Right renal pelvis (tissue), 4 donors: ENCODE measurements at regions not wholly inside any gene's neighbourhood (a gene's known extent, or its start where the extent isn't known, plus 50 kb on each side); places are given as distances from the start of the nearest gene placed in this dataset.
"Not testable (repeated sequence)": the region's sequence is repeated elsewhere in the genome, so short reads cannot be mapped to it uniquely, and the experiment has no call there.

Experiments used
- DNase-seq, 4 donors: peaks; one replicate each; pipeline ENCODE4 v3.0.0-alpha.2; 2013; ENCODE audit warnings: low read depth in 4 of 4, low spot score in 3 of 4, missing footprints in 1 of 4

DNA sequence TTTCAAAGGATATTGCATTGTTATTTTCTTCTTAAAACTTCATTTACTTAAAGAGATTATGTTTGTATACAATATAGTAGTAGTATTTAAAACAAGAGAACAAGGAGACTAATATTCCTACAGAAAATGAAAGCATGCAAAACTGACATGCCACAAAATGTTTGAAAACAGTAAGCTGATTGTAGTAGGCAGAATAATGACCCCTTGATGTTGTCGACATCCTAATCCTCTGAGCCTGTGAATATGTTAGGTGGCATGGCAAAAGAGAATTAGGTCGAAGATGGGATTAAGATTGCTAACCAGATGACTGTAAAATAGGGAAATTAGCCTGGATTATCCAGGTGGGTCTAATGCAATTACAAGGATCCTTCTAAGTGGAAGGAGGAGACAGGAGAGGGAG is 522.2 kb upstream of the NR3C2 start:
- DNase-seq = no peak

DNA sequence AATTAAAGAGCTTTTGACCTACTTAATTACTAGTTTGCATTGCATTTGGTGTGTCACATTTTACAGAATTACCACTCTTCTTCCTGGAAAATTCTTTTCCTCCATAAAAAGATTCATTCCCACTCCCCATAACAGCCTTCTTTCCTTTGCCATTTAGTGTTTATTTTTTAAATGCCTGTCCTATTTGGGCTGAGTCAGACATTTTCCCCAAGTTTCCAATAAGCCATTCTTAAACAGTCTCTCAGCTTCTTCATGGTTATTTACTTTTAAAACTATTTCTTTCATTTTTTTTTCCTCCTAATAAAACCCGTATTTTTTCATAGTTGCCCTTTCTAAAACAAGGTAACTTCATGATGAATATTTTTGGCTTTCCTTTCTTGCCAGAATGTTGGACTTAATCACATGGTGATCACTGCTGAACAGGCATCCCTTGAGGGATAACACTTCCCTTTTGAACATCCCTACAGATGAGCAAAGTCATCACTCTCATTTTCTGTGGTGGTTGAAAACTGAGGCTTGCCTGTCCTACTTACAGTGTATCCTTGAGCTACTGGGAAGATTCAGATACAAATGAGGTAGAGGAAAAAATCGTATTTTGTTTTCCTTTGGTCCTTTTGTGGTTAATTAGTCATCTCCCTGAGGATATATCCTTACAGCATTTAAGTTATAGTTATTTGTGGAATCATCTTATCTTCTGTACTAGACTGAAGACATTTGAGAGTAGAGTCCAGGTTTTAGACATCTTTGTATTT is 520.5 kb upstream of the NR3C2 start:
- DNase-seq = no peak

GRCh38 chr4:148961526-148961925 is 519.3 kb upstream of the NR3C2 start:
- DNase-seq = no peak

GRCh38 chr4:148958317-148958716 is 516.1 kb upstream of the NR3C2 start:
- no peak for DNase-seq

- no peak for DNase-seq
Observed at GRCh38 chr4:148955564-148956297, 513.5 kb upstream of the NR3C2 start.

GRCh38 chr4:148954011-148954749 is 512.0 kb upstream of the NR3C2 start:
- no peak for DNase-seq

DNA sequence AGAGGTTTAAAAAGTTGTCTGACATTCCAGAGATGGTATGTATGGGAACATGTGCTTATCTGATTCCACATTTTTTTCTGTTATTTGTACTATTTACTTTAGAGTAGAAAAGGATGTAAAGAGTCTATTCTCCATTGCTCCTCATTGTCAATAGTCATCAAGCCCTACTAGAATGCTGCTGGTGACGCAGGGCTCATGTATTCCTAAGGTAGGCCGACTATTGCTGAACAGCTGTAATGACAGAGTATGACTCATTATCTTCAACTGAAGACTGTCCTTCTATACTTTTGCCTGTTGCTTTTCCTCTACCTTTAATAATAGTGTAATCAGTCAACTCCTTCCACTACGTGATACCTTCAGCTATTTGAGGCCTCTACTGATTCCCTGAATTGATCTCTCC is 509.1 kb upstream of the NR3C2 start:
- DNase-seq = no peak

DNA sequence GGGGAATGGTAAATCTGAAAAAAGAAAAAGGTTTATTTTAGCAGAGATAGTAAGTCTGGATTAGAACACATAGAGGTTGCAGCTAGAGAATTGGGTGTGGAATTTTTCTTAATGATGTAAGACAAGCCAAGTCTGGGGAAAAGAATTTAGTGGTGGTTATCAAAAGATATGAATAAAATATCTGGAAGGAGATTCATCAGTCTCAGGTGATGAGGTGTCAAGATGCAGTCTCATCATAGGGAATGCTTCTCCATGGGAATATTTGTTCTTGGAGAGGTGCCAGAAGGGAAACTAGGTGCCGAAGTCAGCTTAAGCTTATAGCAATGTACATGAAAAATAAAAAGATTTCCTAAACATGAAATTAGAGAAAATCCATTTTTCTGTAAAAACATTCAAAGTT is 504.1 kb upstream of the NR3C2 start:
- DNase-seq = no peak

GRCh38 chr4:148944839-148945219 is 502.6 kb upstream of the NR3C2 start:
- DNase-seq = no peak

DNA sequence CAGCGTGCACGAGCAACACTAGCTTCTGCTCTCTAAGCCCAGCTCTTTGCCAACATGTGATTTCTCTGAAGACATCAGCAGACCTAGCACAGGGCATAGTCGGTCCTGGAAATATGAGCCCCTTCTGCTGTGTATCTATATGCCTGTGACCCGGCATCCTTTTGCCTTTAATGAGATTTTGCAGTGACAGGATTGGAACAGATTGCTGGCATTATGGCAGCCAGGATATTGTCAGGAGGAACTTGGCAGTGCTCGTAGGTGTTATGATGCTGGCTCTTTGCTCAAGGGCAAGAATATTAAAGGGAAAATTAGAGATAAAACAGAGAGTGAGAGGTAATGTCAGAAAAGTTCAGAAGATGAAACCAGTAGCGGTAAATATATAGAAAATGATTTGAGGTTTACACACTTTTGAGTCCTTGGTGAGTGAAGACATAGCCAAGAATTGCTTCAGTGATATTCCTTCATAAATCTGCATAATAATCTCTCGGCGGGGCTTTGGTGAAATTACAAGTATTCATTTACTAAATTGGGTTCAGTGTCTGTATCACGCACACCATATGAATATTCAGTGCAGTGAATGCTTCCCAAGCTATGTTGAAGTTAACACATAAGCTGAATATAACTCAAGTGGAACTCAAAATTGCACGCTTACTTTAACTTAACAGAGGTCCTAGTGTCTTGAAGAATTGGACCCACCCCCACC is 502.1 kb upstream of the NR3C2 start:
- no peak for DNase-seq

DNA sequence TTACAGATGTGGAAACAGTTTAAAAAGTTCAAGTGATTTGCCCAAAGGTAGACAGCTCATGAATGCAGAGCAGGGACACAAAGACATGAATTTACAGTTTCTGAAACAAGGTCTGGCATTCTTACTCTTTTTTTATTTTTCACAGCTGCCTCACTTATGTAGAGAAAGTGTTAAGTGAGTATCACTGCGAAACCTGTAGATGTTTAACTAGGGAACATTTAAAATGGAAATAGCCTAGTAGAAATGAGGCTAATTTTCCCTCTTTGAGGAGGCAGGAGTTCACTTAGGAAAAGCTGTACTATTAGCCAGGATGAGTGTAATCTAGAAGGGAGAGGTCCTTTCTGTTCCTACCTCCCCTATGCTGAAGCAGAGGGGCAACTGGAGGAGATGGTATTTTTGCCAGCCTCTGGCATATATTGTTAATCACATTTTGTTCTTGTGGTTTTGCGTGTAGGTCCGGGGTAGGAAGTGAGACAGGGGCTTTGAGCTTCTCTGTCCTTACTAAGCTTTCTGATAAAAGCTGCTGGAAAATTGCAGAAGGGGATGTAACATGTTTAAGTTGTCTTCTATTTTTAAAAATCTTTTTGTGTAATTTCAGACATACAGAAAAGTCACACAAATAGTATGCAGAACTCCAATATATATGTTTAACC is 492.8 kb upstream of the NR3C2 start:
- DNase-seq = no peak

GRCh38 chr4:148926276-148927260 is 484.4 kb upstream of the NR3C2 start:
- no peak for DNase-seq

DNA sequence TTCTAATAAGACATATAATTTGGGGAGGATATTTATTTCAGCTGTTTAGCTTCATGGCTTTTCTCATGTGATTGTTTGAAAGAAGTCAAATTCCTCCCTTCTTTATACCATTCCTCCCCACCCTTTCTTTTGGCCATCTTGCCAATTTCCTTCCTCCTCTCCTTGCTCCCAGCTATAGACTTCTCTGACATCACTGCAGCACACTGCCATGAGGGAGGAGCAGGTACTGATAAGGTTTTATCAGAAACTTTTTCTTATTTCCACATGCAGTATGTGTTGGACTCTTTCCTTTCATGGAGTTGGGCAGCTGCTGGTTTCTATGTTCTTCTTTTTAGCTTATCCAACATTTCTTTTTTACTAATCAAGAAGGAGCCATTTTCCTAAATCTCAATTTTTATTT is 481.7 kb upstream of the NR3C2 start:
- DNase-seq = no peak

DNA sequence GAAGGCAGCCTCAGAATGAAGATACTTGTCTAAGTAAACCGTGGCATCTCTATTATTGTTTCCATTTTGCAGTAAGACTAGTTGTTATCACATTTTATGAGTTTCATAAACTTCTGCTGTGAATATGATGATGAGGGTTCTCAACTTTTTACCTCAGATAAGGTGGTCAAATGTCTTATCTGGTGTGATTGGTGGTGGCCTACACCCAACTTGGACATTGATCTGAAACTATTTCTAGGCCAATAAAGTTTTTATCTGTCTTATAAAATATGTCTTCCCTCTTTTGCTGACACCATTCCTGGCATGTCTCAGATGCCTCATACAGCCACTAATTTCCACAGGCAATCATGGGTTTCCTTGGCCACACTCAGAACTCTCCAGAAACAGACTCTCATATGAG is 480.3 kb upstream of the NR3C2 start:
- DNase-seq = no peak

GRCh38 chr4:148914734-148915133 is 472.5 kb upstream of the NR3C2 start:
- no peak for DNase-seq

DNA sequence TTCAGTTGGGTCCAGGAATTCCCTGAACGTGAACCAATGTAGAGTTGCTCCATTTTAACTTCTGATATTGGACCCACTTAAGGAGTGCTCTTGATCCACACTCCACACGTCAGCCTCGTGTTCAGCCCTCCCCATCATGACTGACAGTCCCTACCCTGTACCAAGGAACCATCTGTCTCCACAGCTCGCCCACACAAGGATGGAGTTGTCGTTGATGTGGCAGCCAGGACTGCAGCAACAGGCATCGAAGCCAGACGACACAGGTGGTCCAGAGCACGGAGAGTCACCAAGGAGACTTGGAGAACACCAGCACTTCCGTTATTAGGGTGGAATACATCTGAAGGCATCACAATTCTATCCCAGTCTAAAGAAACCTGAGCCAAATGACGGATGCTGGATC is 472.1 kb upstream of the NR3C2 start:
- DNase-seq = no peak

DNA sequence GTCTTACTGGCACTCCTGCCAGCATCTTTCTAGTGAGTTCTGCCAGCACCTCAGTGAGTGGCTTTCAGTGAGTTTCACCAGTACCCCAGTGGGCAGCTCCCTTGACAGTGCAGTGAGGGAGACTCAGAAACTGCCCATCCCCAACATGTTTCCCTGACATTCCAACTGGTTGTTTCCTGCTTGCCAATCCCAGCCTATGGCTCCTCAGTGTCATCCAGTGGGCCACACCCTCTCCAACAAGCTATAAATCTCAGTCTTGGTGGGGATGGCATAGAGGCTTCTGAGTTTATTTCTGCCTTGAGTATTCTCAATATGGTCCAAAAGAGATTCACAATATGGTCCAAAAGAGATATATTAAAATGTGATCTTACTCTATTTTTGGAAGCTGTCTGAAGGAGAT is 461.2 kb upstream of the NR3C2 start:
- no peak for DNase-seq

GRCh38 chr4:148901075-148901705 is 459.0 kb upstream of the NR3C2 start:
- DNase-seq = no peak

- DNase-seq = not testable (repeated sequence)
Observed at GRCh38 chr4:148898139-148898538, 455.9 kb upstream of the NR3C2 start.
